Testis (tissue), 2 donors: ENCODE measurements at regions not wholly inside any gene's neighbourhood (a gene's known extent, or its start where the extent isn't known, plus 50 kb on each side); places are given as distances from the start of the nearest gene placed in this dataset.

ENCODE experiments used
- CTCF ChIP-seq, 3 experiments: fragments of 450-650 bp in 2 of 3; fragments of 200-600 bp in 1 of 3; sonication (generic) in 1 of 3; IDR thresholded peaks; one replicate each; pipeline ENCODE4 v1.5.1; 2016 to 2019; ENCODE audit warnings: antibody characterized with exemption in 3 of 3, mild to moderate bottlenecking in 2 of 3, moderate library complexity in 1 of 3
- POLR2A ChIP-seq: fragments of 450-650 bp; IDR thresholded peaks from one replicate; pipeline ENCODE4 v1.6.1; 2017; ENCODE audit warnings: antibody characterized with exemption, mild to moderate bottlenecking, moderate library complexity

DNA sequence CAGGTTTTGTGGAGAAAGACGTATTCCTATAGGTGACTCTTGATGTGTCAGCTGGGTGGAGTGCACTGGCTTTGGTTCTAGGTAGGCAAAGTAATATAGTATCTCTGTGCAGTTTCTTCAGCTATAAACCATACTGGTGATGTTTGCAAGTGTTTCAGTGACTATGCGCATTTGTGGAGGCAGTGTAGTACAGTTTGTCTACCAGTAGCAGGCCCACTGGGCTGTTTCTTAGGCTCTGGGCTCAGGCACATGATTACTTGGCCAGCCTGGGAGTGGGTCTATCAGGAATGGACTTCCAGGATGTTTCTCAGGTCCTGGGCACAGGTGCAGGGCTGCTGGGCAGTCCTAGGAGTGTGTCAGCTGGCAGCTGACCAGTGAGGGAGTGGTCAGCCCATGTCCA lies 51.9 kb upstream of the INTU start:
- TF ChIP-seq CTCF (IDR thresholded peaks at IDR 0.05) (no peak), POLR2A (no peak)
